Epithelial cell of proximal tubule (primary cell): ENCODE measurements at regions not wholly inside any gene's neighbourhood (a gene's known extent, or its start where the extent isn't known, plus 50 kb on each side); places are given as distances from the start of the nearest gene placed in this dataset.
A peak's percentile ranks its signal among the peaks of the same experiment; 100 is the strongest.

Source experiments
- DNase-seq: peaks from one replicate; pipeline ENCODE4 v3.0.0-alpha.2; 2011; ENCODE audit warnings: low read depth
- H3K4me3 ChIP-seq: 2 replicates; pipeline ENCODE4 v1.5.1; 2011; ENCODE audit warnings: low read depth, mild to moderate bottlenecking, low read length
- CTCF ChIP-seq: conservative IDR thresholded peaks from 2 replicates; pipeline ENCODE4 v1.5.1; 2012; ENCODE audit warnings: low read depth, mild to moderate bottlenecking, low read length

GRCh38 chr21:21605521-21605920, 607.3 kb downstream of the NCAM2 start:
- DNase-seq = no peak
- no peak for TF ChIP-seq CTCF

GRCh38 chr21:21606041-21606440, 607.8 kb downstream of the NCAM2 start:
- no peak overlapping the region for H3K4me3 ChIP-seq
- DNase-seq = no peak
- TF ChIP-seq CTCF = no peak

More at GRCh38 chr21:21605521-21605920, 607.3 kb downstream of the NCAM2 start:
- no peak overlapping the region for H3K4me3 ChIP-seq

GRCh38 chr21:21612466-21612865, 614.3 kb downstream of the NCAM2 start:
- H3K4me3 ChIP-seq = no peak overlapping the region
- no peak for TF ChIP-seq CTCF
- DNase-seq = peak; percentile 7

- DNase-seq = no peak
- no peak overlapping the region for H3K4me3 ChIP-seq
- no peak for TF ChIP-seq CTCF
Measured at GRCh38 chr21:21614966-21615365, 616.8 kb downstream of the NCAM2 start.

- TF ChIP-seq CTCF = no peak
- H3K4me3 ChIP-seq = no peak overlapping the region
- DNase-seq = no peak
Measured at GRCh38 chr21:21622460-21623234, 624.4 kb downstream of the NCAM2 start.

GRCh38 chr21:21624674-21625073, 626.5 kb downstream of the NCAM2 start:
- H3K4me3 ChIP-seq = no peak overlapping the region
- no peak for DNase-seq
- no peak for TF ChIP-seq CTCF

- DNase-seq = no peak
- TF ChIP-seq CTCF = no peak
- H3K4me3 ChIP-seq = no peak overlapping the region
Measured at GRCh38 chr21:21631961-21632360, 633.8 kb downstream of the NCAM2 start.
